K562 (cell line): ENCODE measurements at regions not wholly inside any gene's neighbourhood (a gene's known extent, or its start where the extent isn't known, plus 50 kb on each side); places are given as distances from the start of the nearest gene placed in this dataset.

Experiments
- ESRRA ChIP-seq: fragments of 450-650 bp; IDR thresholded peaks from 2 replicates; pipeline ENCODE4 v1.6.1; 2014; ENCODE audit warnings: low read depth, mild to moderate bottlenecking, moderate library complexity, borderline replicate concordance
- HMG20A ChIP-seq: fragments of 450-650 bp; formaldehyde crosslinking; conservative IDR thresholded peaks from 2 replicates; pipeline ENCODE4 v1.4.0; 2020; ENCODE audit warnings: mild to moderate bottlenecking, mixed read lengths
- POLR3A ChIP-seq: IDR thresholded peaks from 2 replicates; pipeline ENCODE4 v1.6.1; 2011; ENCODE audit warnings: borderline replicate concordance, mild to moderate bottlenecking, moderate library complexity; ENCODE audit not compliant: insufficient read length, insufficient read depth; ENCODE audit errors: extremely low read depth
- RBM17 ChIP-seq: fragments of 200-400 bp; formaldehyde crosslinking; IDR thresholded peaks from 2 replicates; pipeline ENCODE4 v1.6.1; 2017; ENCODE audit warnings: low read depth, mild to moderate bottlenecking, low read length, borderline replicate concordance
- SMARCA4 ChIP-seq: fragments of 450-650 bp; IDR thresholded peaks from 2 replicates; pipeline ENCODE4 v1.6.1; 2016
- SNRNP70 ChIP-seq: fragments of 200-400 bp; formaldehyde crosslinking; optimal IDR thresholded peaks from 2 replicates; pipeline ENCODE3; 2017; ENCODE audit warnings: low read depth, low read length
- SOX6 ChIP-seq: fragments of 450-650 bp; IDR thresholded peaks from 2 replicates; pipeline ENCODE4 v1.6.1; 2014; ENCODE audit warnings: mild to moderate bottlenecking
- ZKSCAN8 ChIP-seq: fragments of 200-800 bp; sonication (Bioruptor generic); IDR thresholded peaks from 2 replicates; pipeline ENCODE4 v1.6.1; 2016; ENCODE audit warnings: missing genetic modification characterization, missing compliant biosample characterization
- ZNF696 ChIP-seq: fragments of 250-450 bp; sonication (Bioruptor Pico); conservative IDR thresholded peaks from 2 replicates; pipeline ENCODE4 v1.4.0; 2020; ENCODE audit warnings: mild to moderate bottlenecking, moderate library complexity
- ZNF766 ChIP-seq: fragments of 200-800 bp; sonication (Bioruptor generic); conservative IDR thresholded peaks from 2 replicates; pipeline ENCODE4 v1.6.1; 2016; ENCODE audit warnings: missing genetic modification characterization, missing compliant biosample characterization
- TF ChIP-seq, protein P1 (sequence below), 2 experiments: fragments of 450-650 bp in 1 of 2; sonication (generic) in 1 of 2; formaldehyde crosslinking in 1 of 2; IDR thresholded peaks in 1 of 2; conservative IDR thresholded peaks in 1 of 2; 2 replicates each; pipeline versions ENCODE4 v1.6.1 to v1.8.1; 2016 to 2023; ENCODE audit warnings: mild to moderate bottlenecking in 2 of 2, moderate library complexity in 2 of 2, inconsistent platforms in 1 of 2, missing genetic modification reagents in 1 of 2
- TF ChIP-seq, protein P2 (sequence below), 2 experiments: fragments of 450-650 bp in 1 of 2; sonication (generic) in 1 of 2; formaldehyde crosslinking in 1 of 2; IDR thresholded peaks; 2 replicates each; pipeline versions ENCODE4 v1.7.1 to v1.9.0; 2016 to 2022; ENCODE audit warnings: inconsistent platforms in 1 of 2, mild to moderate bottlenecking in 1 of 2, missing genetic modification reagents in 1 of 2
- TF ChIP-seq, protein P3 (sequence below): fragments of 250-450 bp; sonication (Bioruptor Pico); IDR thresholded peaks from 2 replicates; pipeline ENCODE4 v1.5.0; 2021; ENCODE audit warnings: mild to moderate bottlenecking, moderate library complexity

- peak; percentile 25; the same call in 1 of the 2 replicates for TF ChIP-seq ZNF766 (CRISPR knock-in tag)
- peak; percentile 49; the same call in 1 of the 2 replicates for TF ChIP-seq ESRRA
- TF ChIP-seq SMARCA4: peak; percentile 76
- TF ChIP-seq HMG20A: no peak
- TF ChIP-seq, protein P1, sequence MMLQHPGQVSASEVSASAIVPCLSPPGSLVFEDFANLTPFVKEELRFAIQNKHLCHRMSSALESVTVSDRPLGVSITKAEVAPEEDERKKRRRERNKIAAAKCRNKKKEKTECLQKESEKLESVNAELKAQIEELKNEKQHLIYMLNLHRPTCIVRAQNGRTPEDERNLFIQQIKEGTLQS (IDR thresholded peaks at IDR 0.05): peak; percentile 80
- TF ChIP-seq, protein P1 (CRISPR knock-in tag; conservative IDR thresholded peaks at IDR 0.05): no peak
- TF ChIP-seq SNRNP70: no peak
- TF ChIP-seq ZKSCAN8: peak; percentile 54; the same call in 1 of the 2 replicates
- TF ChIP-seq SOX6: 0 out of 2 replicates have a peak, but pooled peaks have one; percentile 17
- TF ChIP-seq ZNF696: no peak
- no peak for TF ChIP-seq RBM17
- TF ChIP-seq, protein P2, sequence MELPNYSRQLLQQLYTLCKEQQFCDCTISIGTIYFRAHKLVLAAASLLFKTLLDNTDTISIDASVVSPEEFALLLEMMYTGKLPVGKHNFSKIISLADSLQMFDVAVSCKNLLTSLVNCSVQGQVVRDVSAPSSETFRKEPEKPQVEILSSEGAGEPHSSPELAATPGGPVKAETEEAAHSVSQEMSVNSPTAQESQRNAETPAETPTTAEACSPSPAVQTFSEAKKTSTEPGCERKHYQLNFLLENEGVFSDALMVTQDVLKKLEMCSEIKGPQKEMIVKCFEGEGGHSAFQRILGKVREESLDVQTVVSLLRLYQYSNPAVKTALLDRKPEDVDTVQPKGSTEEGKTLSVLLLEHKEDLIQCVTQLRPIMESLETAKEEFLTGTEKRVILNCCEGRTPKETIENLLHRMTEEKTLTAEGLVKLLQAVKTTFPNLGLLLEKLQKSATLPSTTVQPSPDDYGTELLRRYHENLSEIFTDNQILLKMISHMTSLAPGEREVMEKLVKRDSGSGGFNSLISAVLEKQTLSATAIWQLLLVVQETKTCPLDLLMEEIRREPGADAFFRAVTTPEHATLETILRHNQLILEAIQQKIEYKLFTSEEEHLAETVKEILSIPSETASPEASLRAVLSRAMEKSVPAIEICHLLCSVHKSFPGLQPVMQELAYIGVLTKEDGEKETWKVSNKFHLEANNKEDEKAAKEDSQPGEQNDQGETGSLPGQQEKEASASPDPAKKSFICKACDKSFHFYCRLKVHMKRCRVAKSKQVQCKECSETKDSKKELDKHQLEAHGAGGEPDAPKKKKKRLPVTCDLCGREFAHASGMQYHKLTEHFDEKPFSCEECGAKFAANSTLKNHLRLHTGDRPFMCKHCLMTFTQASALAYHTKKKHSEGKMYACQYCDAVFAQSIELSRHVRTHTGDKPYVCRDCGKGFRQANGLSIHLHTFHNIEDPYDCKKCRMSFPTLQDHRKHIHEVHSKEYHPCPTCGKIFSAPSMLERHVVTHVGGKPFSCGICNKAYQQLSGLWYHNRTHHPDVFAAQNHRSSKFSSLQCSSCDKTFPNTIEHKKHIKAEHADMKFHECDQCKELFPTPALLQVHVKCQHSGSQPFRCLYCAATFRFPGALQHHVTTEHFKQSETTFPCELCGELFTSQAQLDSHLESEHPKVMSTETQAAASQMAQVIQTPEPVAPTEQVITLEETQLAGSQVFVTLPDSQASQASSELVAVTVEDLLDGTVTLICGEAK (IDR thresholded peaks at IDR 0.05): 0 out of 2 replicates have a peak, but pooled peaks have one; percentile 15
- TF ChIP-seq, protein P2 (CRISPR knock-in tag; IDR thresholded peaks at IDR 0.05): no peak
- TF ChIP-seq, protein P3, sequence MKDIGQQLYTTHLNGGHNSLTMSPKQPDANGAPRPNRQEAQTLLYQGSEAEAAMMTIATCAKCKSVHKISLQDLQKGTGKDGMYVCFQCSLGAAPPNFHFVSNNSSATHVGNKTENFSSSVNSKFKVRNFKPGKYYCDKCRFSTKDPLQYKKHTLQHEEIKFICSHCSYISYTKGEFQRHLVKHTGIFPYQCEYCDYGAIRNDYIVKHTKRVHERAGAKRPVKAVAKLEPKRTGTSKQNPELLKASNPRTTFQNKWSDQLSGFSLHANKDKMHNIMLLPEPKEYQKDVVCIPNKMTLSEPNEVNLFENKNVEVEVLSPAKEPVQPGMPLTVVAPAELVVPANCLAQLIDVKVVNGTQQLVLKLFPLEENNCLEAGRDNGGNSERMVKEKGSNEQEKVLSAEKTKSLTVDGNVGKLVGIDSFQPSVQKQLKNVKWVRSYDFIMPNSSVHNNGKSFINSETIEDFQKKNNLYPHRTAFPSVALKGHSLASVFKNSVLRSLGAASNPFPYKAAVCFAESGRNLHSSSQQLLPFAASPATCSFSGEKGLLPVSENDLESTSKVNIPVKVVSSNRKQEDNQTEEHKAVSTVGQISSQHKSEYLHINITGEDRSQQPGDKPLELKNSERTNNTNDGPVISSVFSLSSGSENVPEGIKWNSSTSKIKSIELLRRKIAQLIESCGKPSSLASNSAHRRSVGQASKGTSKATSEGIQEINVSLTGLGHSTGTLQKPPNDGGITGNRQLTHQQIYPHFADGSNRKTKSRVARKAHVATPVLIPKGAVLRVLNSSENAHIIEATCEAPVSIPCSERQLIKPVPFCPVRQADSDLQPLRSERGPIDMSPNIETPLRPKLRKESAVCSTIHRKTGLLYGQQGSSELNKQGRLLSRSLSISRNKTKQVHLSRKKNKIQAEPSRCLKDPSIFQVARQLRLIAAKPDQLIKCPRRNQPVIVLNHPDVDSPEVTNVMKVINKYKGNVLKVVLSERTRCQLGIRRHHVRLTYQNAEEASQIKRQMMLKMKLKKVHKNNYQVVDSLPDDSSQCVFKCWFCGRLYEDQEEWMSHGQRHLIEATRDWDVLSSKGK (CRISPR knock-in tag): no peak
- no peak for TF ChIP-seq POLR3A
Measured at GRCh38 chr10:5291501-5292195, 73.1 kb upstream of the UCN3 start (continued).
